Neural progenitor cell (in vitro differentiated cells): ENCODE measurements at regions not wholly inside any gene's neighbourhood (a gene's known extent, or its start where the extent isn't known, plus 50 kb on each side); places are given as distances from the start of the nearest gene placed in this dataset.

Source experiments
- EZH2 ChIP-seq: fragments of 200-600 bp; sonication (generic); IDR thresholded peaks from 2 replicates; pipeline ENCODE4 v1.6.1; 2017; ENCODE audit warnings: antibody characterized with exemption, mild to moderate bottlenecking, moderate library complexity
- TF ChIP-seq, protein P1 (sequence below): fragments of 200-600 bp; sonication (generic); IDR thresholded peaks from 2 replicates; pipeline ENCODE4 v1.5.1; 2017; ENCODE audit warnings: antibody characterized with exemption, mild to moderate bottlenecking

DNA sequence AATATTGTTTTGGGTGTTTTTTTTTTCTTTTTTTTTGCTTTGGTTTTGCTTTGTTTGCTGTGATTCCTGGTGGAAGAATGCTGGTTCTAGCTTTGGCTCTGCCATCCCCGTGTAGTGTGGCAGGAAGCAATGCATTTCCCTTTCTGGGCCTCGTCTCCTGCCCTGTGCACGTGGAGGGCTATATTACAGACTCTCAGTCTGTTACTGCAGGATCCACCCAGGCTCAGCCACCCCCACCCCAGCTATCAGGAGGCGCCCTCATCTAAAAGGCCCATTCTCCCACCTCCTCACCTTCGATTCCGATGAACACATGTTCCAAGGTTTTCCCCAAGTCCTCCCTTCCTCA is 152.3 kb downstream of the TFCP2L1 start:
- TF ChIP-seq, protein P1, sequence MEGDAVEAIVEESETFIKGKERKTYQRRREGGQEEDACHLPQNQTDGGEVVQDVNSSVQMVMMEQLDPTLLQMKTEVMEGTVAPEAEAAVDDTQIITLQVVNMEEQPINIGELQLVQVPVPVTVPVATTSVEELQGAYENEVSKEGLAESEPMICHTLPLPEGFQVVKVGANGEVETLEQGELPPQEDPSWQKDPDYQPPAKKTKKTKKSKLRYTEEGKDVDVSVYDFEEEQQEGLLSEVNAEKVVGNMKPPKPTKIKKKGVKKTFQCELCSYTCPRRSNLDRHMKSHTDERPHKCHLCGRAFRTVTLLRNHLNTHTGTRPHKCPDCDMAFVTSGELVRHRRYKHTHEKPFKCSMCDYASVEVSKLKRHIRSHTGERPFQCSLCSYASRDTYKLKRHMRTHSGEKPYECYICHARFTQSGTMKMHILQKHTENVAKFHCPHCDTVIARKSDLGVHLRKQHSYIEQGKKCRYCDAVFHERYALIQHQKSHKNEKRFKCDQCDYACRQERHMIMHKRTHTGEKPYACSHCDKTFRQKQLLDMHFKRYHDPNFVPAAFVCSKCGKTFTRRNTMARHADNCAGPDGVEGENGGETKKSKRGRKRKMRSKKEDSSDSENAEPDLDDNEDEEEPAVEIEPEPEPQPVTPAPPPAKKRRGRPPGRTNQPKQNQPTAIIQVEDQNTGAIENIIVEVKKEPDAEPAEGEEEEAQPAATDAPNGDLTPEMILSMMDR = no peak
- TF ChIP-seq EZH2 = no peak
